ENCODE measurements at regions not wholly inside any gene's neighbourhood (a gene's known extent, or its start where the extent isn't known, plus 50 kb on each side); places are given as distances from the start of the nearest gene placed in this dataset.

DNA sequence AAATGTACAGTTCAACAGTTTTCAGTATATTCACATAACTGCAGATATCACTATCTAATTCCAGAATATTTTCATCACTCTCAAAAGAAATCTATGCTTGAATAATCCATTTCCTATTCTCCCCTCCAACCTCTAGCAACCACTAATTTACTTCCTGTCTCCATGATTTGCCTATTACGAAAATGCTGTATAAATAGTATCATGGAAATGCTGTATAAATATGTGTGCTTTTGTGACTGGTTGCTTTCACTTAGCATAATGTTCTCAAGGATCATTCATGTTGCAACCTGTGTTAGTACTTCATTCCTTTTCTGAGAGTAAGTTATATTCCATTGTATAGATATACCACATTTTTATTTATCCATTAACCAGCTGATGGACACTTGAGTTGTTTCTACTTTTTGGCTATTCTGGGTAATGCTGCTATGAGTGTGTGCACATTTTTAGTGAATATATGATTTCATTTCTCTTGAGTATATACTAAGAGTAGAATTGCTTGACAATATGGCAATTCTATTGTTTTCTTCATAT lies 115.6 kb downstream of the TNFSF18 start:
- Histone ChIP-seq H3K27ac (no peak overlapping the region), H3K4me1 (no peaks in the 10 kb centered on the region), H3K4me3 (no peak overlapping the region), H3K9me3 (no peaks in the 10 kb centered on the region), H3K27me3 (no peaks in the 10 kb centered on the region), H3K36me3 (no peaks in the 10 kb centered on the region)
- no peak for DNase-seq
- intact Hi-C loops (cut with DNase I; ENCODE audit: low total_unique reads), result no loop called here
- TF ChIP-seq POLR2A (IDR thresholded peaks at IDR 0.05), result no peak
- TF ChIP-seq, protein P1, sequence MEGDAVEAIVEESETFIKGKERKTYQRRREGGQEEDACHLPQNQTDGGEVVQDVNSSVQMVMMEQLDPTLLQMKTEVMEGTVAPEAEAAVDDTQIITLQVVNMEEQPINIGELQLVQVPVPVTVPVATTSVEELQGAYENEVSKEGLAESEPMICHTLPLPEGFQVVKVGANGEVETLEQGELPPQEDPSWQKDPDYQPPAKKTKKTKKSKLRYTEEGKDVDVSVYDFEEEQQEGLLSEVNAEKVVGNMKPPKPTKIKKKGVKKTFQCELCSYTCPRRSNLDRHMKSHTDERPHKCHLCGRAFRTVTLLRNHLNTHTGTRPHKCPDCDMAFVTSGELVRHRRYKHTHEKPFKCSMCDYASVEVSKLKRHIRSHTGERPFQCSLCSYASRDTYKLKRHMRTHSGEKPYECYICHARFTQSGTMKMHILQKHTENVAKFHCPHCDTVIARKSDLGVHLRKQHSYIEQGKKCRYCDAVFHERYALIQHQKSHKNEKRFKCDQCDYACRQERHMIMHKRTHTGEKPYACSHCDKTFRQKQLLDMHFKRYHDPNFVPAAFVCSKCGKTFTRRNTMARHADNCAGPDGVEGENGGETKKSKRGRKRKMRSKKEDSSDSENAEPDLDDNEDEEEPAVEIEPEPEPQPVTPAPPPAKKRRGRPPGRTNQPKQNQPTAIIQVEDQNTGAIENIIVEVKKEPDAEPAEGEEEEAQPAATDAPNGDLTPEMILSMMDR (IDR thresholded peaks at IDR 0.05), result no peak

DNA sequence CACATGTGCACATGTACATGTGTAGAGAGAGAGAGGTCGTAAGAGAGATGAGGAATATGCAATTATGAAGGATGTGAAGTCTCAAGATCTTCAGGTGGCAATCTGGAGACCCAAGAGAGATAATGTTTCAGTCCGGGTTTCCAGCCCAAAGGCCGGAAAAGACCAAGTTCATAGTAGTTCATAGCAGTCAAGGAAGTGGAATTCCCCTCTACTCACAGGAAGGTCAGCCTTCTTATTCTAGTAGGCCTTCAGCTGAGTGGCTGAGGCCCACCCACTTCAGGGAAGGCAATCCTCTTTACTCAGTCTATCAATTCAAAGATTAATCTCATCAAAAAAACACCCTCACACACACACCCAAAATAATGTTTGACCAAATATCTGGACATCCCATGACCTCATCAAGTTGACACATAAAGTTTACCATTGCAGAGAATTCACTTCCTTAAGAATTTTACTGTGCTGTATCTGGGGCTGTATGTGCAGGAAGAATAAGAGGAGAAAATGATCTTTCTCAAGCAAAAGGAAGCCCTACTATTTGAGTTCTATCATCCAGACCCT lies 114.6 kb downstream of the TNFSF18 start:
- DNase-seq, result no peak
- H3K27me3 ChIP-seq, result no peaks in the 10 kb centered on the region
- H3K9me3 ChIP-seq, result no peaks in the 10 kb centered on the region
- H3K4me1 ChIP-seq, result no peaks in the 10 kb centered on the region
- H3K27ac ChIP-seq, result no peak overlapping the region
- H3K36me3 ChIP-seq, result no peaks in the 10 kb centered on the region
- H3K4me3 ChIP-seq, result no peak overlapping the region
- intact Hi-C loops (cut with DNase I; ENCODE audit: low total_unique reads), result no loop called here
- TF ChIP-seq POLR2A (IDR thresholded peaks at IDR 0.05), result no peak
- TF ChIP-seq, protein P1 (IDR thresholded peaks at IDR 0.05), result no peak

DNA sequence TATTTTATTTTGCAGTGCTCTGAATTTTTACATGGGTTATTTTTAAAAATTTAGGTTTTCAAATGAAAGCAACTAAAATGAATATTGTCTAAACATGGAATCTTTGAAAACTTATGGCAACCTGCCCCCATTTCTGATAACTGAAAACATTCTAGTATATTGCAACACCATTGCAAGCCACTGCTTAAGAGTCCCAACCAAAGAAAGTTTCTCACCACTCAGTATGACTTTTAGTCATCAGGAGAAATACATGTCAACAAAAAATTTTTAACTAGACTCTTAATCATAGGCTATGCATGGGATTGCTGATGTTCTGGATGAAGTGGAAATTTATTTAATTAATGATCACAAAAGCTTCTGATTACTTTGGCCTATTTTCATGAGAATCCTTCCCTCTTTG lies 112.1 kb downstream of the TNFSF18 start:
- intact Hi-C loops (cut with DNase I; ENCODE audit: low total_unique reads), result no loop called here
- no peaks in the 10 kb centered on the region for H3K9me3 ChIP-seq
- H3K4me3 ChIP-seq, result no peak overlapping the region

DNA sequence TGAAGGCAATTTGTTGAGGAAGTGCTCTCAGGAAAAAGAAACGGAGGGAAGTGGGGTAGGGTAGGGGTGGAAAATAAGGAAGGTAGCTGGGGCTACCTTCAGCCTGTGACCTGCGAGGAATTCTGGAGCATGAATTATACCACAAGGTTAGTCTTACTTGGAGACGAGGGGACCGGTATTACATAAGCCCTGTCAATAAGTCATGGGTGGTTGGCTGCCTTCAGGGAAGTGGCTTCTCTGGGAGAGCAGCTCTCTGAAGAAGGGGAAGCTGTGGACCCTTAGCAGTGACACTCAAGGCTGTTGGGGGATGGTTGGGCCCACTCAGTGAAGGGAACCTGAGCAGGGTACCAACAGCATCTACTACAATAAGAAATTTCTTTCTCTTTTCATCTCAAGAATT lies 111.3 kb downstream of the TNFSF18 start:
- no peak for DNase-seq
- H3K4me1 ChIP-seq, result no peaks in the 10 kb centered on the region
- H3K36me3 ChIP-seq, result no peaks in the 10 kb centered on the region
- no peaks in the 10 kb centered on the region for H3K9me3 ChIP-seq
- intact Hi-C loops (cut with DNase I; ENCODE audit: low total_unique reads), result no loop called here
- no peak for TF ChIP-seq POLR2A (IDR thresholded peaks at IDR 0.05)
- TF ChIP-seq, protein P1 (IDR thresholded peaks at IDR 0.05), result no peak
- H3K27ac ChIP-seq, result no peak overlapping the region
- H3K4me3 ChIP-seq, result no peak overlapping the region
- no peaks in the 10 kb centered on the region for H3K27me3 ChIP-seq

More for the DNA sequence above, 112.1 kb downstream of the TNFSF18 start:
- no peak for DNase-seq
- H3K36me3 ChIP-seq, result no peaks in the 10 kb centered on the region
- no peak overlapping the region for H3K27ac ChIP-seq
- TF ChIP-seq, protein P1 (IDR thresholded peaks at IDR 0.05), result no peak
- TF ChIP-seq POLR2A (IDR thresholded peaks at IDR 0.05), result no peak
- no peaks in the 10 kb centered on the region for H3K27me3 ChIP-seq
- no peaks in the 10 kb centered on the region for H3K4me1 ChIP-seq

DNA sequence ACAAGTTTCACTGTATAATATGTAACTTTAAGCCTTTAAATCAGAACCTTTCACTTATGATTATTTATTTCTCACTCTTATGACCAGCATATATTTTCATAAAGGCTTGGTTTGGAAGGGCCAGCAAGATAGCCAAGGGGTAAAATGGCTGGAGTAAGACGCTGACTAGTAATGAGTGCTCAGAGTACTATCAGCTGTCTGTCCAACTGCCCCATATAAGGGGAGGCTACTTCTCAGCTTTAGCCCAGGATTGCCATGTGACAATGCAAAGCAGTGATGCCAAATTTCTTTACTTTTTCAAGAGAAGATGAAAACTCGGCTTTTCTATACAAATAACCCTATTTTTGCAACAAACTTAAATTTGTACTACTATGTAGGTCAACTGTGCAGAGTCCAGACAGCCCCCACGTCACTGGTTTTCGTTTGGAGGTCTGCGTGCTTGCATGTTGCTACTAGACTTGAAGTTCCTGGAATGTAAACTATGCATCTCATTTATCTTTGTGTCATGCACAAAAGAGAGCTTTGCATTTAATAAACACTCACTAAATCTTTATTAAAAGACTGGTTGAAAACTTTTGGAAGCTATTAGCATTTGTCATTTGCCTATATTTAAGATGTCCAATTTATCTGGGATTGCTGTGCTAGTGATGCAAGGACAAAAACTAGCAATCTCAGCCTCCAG lies 110.4 kb downstream of the TNFSF18 start:
- no peaks in the 10 kb centered on the region for H3K27me3 ChIP-seq
- H3K27ac ChIP-seq, result no peak overlapping the region
- intact Hi-C loops (cut with DNase I; ENCODE audit: low total_unique reads), result no loop called here

More for the DNA sequence above, 110.4 kb downstream of the TNFSF18 start:
- Histone ChIP-seq H3K4me3 (no peak overlapping the region), H3K4me1 (no peaks in the 10 kb centered on the region), H3K36me3 (no peaks in the 10 kb centered on the region), H3K9me3 (no peaks in the 10 kb centered on the region)
- TF ChIP-seq, protein P1 (IDR thresholded peaks at IDR 0.05), result no peak
- TF ChIP-seq POLR2A (IDR thresholded peaks at IDR 0.05), result no peak
- no peak for DNase-seq

All from uterus (tissue), 3 donors.